Esophagus muscularis mucosa (tissue), 3 donors: ENCODE measurements at regions not wholly inside any gene's neighbourhood (a gene's known extent, or its start where the extent isn't known, plus 50 kb on each side); places are given as distances from the start of the nearest gene placed in this dataset.

Source experiments
- CTCF ChIP-seq, 3 experiments: fragments of 200-600 bp in 2 of 3; fragments of 450-650 bp in 1 of 3; sonication (generic) in 2 of 3; IDR thresholded peaks; one replicate each; pipeline ENCODE4 v1.5.1; 2017 to 2019; ENCODE audit warnings: antibody characterized with exemption in 3 of 3, mild to moderate bottlenecking in 2 of 3, moderate library complexity in 1 of 3
- POLR2A ChIP-seq: fragments of 450-650 bp; IDR thresholded peaks from one replicate; pipeline ENCODE4 v1.6.1; 2017; ENCODE audit warnings: antibody characterized with exemption, moderate library complexity, mild to moderate bottlenecking, low read depth

GRCh38 chr3:55373423-55373822 is 113.7 kb downstream of the WNT5A start:
- TF ChIP-seq CTCF (IDR thresholded peaks at IDR 0.05) = no peak
- TF ChIP-seq POLR2A = no peak
